ENCODE measurements at regions not wholly inside any gene's neighbourhood (a gene's known extent, or its start where the extent isn't known, plus 50 kb on each side); places are given as distances from the start of the nearest gene placed in this dataset.

DNA sequence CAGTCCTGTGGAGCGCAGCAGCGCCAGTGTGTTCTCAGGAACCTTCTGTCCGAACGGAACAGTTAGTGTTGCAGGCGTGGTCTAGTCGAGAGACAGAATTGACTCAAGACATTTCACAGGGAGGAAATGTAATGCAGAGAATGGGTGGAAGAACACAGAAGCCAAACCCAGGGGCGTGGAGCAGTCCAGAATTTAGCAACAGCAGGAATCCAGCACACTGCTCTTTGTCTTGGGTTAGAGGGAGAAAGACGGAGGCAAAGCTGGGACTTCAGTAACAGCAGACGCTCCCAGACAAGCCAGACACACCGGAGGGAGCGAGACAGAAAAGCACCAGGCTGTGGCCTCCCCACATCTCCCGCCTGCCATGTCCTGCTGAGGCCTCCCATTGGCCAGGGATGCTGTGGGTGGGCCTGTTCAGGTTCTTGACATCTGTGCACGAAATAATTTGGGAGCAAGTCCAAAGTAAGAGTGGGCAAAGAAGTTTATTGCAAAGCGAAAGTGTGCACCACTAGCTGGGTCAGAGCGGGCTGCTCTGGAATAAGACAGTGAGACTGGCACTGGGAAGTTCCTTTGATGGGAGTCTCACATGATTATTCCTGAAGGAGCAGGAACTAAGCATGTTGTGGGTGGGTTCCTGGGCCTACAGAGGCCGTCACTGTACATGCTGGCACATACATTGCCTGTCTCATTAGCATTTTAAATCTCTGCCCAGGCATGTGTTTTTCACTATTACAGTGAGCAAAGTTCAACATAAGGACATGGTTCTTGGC lies 339.3 kb upstream of the SFSWAP start:
- TF ChIP-seq TCF7L2 (IDR thresholded peaks at IDR 0.05; ENCODE audit: low read depth, low read length) (no peak), ATF1 (CRISPR knock-in tag; IDR thresholded peaks at IDR 0.05) (no peak), ATF1 (tag; IDR thresholded peaks at IDR 0.05) (no peak), ARID1B (IDR thresholded peaks at IDR 0.05) (no peak), NR3C1 (CRISPR knock-in tag; IDR thresholded peaks at IDR 0.05) (no peak), HNRNPL (IDR thresholded peaks at IDR 0.05; ENCODE audit: low read depth, low read length) (no peak), ZNF695 (CRISPR knock-in tag; IDR thresholded peaks at IDR 0.05) (no peak), CBX2 (IDR thresholded peaks at IDR 0.05; ENCODE audit: insufficient read depth, low read length, poor library complexity, severe bottlenecking) (no peak), EP300 (IDR thresholded peaks at IDR 0.05; ENCODE audit: low read length) (no peak), NCOA6 (IDR thresholded peaks at IDR 0.05) (no peak), SMC3 (conservative IDR thresholded peaks at IDR 0.05; ENCODE audit: insufficient read depth, low read depth, low read length) (no peak), EZH2 (IDR thresholded peaks at IDR 0.05; ENCODE audit: borderline replicate concordance, low read depth, low read length) (no peak), MBD2 (IDR thresholded peaks at IDR 0.05; ENCODE audit: borderline replicate concordance, low read depth) (no peak)
- TF ChIP-seq, protein P1, sequence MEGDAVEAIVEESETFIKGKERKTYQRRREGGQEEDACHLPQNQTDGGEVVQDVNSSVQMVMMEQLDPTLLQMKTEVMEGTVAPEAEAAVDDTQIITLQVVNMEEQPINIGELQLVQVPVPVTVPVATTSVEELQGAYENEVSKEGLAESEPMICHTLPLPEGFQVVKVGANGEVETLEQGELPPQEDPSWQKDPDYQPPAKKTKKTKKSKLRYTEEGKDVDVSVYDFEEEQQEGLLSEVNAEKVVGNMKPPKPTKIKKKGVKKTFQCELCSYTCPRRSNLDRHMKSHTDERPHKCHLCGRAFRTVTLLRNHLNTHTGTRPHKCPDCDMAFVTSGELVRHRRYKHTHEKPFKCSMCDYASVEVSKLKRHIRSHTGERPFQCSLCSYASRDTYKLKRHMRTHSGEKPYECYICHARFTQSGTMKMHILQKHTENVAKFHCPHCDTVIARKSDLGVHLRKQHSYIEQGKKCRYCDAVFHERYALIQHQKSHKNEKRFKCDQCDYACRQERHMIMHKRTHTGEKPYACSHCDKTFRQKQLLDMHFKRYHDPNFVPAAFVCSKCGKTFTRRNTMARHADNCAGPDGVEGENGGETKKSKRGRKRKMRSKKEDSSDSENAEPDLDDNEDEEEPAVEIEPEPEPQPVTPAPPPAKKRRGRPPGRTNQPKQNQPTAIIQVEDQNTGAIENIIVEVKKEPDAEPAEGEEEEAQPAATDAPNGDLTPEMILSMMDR (IDR thresholded peaks at IDR 0.05 in 2 of 3, conservative IDR thresholded peaks at IDR 0.05 in 1 of 3; ENCODE audit: insufficient read depth in 2 of 3, low read depth in 1 of 3, low read length in 3 of 3), result no peak
- TF ChIP-seq, protein P2, sequence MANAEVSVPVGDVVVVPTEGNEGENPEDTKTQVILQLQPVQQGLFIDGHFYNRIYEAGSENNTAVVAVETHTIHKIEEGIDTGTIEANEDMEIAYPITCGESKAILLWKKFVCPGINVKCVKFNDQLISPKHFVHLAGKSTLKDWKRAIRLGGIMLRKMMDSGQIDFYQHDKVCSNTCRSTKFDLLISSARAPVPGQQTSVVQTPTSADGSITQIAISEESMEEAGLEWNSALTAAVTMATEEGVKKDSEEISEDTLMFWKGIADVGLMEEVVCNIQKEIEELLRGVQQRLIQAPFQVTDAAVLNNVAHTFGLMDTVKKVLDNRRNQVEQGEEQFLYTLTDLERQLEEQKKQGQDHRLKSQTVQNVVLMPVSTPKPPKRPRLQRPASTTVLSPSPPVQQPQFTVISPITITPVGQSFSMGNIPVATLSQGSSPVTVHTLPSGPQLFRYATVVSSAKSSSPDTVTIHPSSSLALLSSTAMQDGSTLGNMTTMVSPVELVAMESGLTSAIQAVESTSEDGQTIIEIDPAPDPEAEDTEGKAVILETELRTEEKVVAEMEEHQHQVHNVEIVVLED (CRISPR knock-in tag; IDR thresholded peaks at IDR 0.05), result no peak
